ENCODE measurements at regions not wholly inside any gene's neighbourhood (a gene's known extent, or its start where the extent isn't known, plus 50 kb on each side); places are given as distances from the start of the nearest gene placed in this dataset.

DNA sequence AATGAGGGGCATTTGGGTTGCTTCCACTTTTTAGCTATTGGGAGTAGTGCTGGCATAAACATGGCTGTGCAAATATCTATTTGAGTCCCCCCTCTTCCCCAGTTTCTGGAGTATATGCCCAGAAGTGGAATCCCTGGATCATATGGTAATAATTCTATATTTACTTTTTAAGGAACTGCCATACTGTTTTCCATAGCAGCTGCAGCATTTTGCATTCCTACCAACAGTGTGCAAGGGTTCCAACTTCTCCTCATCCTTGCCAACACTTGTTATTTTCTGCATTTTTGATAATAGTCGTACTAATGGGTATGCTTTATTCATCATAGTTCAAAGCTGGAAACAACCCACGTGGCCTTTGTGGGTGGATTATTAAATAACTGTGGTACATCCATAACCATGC lies 883.5 kb downstream of the TBC1D22A start (continued):
- no peak for TF ChIP-seq ZNF598 (CRISPR knock-in tag; IDR thresholded peaks at IDR 0.05; ENCODE audit: borderline replicate concordance)

DNA sequence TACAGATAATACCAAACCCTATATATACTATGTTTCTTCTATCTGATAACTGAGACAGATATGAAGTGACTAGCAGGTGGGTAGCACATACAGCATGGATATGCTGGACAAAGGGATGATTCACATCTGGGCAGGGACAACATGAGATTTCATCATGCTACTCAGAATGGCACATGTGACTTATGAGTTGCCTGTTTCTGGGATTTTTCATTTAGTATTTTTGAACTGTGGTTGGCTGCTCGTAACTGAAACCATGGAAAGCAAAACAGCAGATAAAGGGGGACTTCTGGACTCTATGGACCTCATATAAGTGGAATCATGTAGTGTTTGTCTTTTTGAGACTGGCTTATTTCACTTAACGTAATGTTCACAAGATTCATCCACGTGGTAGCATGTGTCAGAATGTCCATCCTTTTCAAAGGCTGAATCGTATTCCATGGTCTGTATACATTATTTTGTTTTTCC lies 883.0 kb downstream of the TBC1D22A start:
- H3K9me3 ChIP-seq (ENCODE audit: low read length), result no peaks in the 10 kb centered on the region
- no TSS peak for BruUV-seq (replicated peaks)
- no peaks in the 10 kb centered on the region for H3K27me3 ChIP-seq (ENCODE audit: control insufficient read depth in 1 of 2, insufficient read depth in 2 of 2, low read length in 2 of 2)
- H3K36me3 ChIP-seq (replicated peaks in 1 of 2; ENCODE audit: control insufficient read depth in 1 of 2, insufficient read depth in 2 of 2, low read length in 2 of 2), result no peaks in the 10 kb centered on the region
- no peak overlapping the region for H3K27ac ChIP-seq (ENCODE audit: extremely low read length, insufficient read depth, low read length)
- H3K79me2 ChIP-seq (ENCODE audit: insufficient read depth, low read length), result no peaks in the 10 kb centered on the region
- H3K9ac ChIP-seq (ENCODE audit: insufficient read depth, low read depth, low read length), result no peak overlapping the region
- CTCF ChIA-PET (ENCODE audit: low intra/inter-chr PET ratio, low total read pairs), result no interaction called here
- POLR2A ChIA-PET, result no interaction called here
- intact Hi-C loops (cut with micrococcal nuclease; ENCODE audit: unreplicated experiment), result no loop called here
- H3K4me3 ChIP-seq (replicated peaks in 1 of 3; ENCODE audit: insufficient read depth in 1 of 3, low read depth in 2 of 3, low read length in 3 of 3), result no peak overlapping the region
- H3K4me1 ChIP-seq (ENCODE audit: insufficient read depth, low read length), result no peaks in the 10 kb centered on the region
- H4K20me1 ChIP-seq (ENCODE audit: insufficient read depth, low read length), result no peaks in the 10 kb centered on the region
- FAIRE-seq (no peak), ATAC-seq (no peak), DNase-seq (ENCODE audit: low spot score) (no peak)
- 0% methylated on average over 4 of the region's 4 CpGs for WGBS (ENCODE audit: low lambda C conversion rate)
- no peak overlapping the region for H3K4me2 ChIP-seq (ENCODE audit: low read depth, low read length)
- no peak for TF ChIP-seq ZNF674 (CRISPR knock-in tag; IDR thresholded peaks at IDR 0.05; ENCODE audit: low read depth)
- TF ChIP-seq, protein P1, sequence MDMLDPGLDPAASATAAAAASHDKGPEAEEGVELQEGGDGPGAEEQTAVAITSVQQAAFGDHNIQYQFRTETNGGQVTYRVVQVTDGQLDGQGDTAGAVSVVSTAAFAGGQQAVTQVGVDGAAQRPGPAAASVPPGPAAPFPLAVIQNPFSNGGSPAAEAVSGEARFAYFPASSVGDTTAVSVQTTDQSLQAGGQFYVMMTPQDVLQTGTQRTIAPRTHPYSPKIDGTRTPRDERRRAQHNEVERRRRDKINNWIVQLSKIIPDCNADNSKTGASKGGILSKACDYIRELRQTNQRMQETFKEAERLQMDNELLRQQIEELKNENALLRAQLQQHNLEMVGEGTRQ (IDR thresholded peaks at IDR 0.05; ENCODE audit: low read depth, low read length), result no peak
- TF ChIP-seq, protein P1 (CRISPR knock-in tag; IDR thresholded peaks at IDR 0.05; ENCODE audit: borderline replicate concordance), result no peak
- TF ChIP-seq TCF7 (IDR thresholded peaks at IDR 0.05; ENCODE audit: low read depth), result no peak
- TF ChIP-seq, protein P2, sequence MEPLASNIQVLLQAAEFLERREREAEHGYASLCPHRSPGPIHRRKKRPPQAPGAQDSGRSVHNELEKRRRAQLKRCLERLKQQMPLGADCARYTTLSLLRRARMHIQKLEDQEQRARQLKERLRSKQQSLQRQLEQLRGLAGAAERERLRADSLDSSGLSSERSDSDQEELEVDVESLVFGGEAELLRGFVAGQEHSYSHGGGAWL (CRISPR knock-in tag; IDR thresholded peaks at IDR 0.05), result no peak
- no peak overlapping the region for H2AFZ ChIP-seq (ENCODE audit: low read length)
- in situ Hi-C loops (cut with HindIII; ENCODE audit: extremely low pct_ligation_motif_present, low pct_unique_long_range_greater_than_20kb), result no loop called here

Data from HepG2 (cell line).